Vagina (tissue), 2 donors: ENCODE measurements at regions not wholly inside any gene's neighbourhood (a gene's known extent, or its start where the extent isn't known, plus 50 kb on each side); places are given as distances from the start of the nearest gene placed in this dataset.
"Not testable (repeated sequence)": the region's sequence is repeated elsewhere in the genome, so short reads cannot be mapped to it uniquely, and the experiment has no call there.

ENCODE experiments used
- DNase-seq, 2 donors: peaks; one replicate each; pipeline ENCODE4 v3.0.0-alpha.2; 2017; ENCODE audit errors: extremely low spot score in 2 of 2
- H3K27ac ChIP-seq: fragments of 200-600 bp; sonication (generic); one replicate; pipeline ENCODE4 v1.5.1; 2019
- H3K27me3 ChIP-seq: fragments of 200-600 bp; sonication (generic); one replicate; pipeline ENCODE4 v1.5.1; 2019
- H3K36me3 ChIP-seq, 2 donors: fragments of 200-600 bp; sonication (generic); one replicate each; pipeline ENCODE4 v1.5.1; 2017 to 2019
- H3K4me1 ChIP-seq: fragments of 200-600 bp; sonication (generic); one replicate; pipeline ENCODE4 v1.5.1; 2019
- H3K4me3 ChIP-seq, 2 donors: fragments of 200-600 bp; sonication (generic); 1 replicate in 1 of 2; 2 replicates in 1 of 2; pipeline ENCODE4 v1.5.1; 2016 to 2019
- H3K9me3 ChIP-seq: fragments of 200-600 bp; sonication (generic); one replicate; pipeline ENCODE4 v1.5.1; 2019
- CTCF ChIP-seq, 3 experiments: fragments of 450-650 bp in 2 of 3; fragments of 200-600 bp in 1 of 3; sonication (generic) in 1 of 3; IDR thresholded peaks; one replicate each; pipeline ENCODE4 v1.5.1; 2017 to 2019; ENCODE audit warnings: antibody characterized with exemption in 3 of 3, mild to moderate bottlenecking in 2 of 3, moderate library complexity in 2 of 3
- POLR2A ChIP-seq, 2 donors: fragments of 450-650 bp; IDR thresholded peaks; one replicate each; pipeline ENCODE4 v1.6.1; 2017; ENCODE audit warnings: antibody characterized with exemption in 2 of 2, mild to moderate bottlenecking in 2 of 2, moderate library complexity in 2 of 2
- POLR2AphosphoS5 ChIP-seq, 2 donors: sonication (generic); formaldehyde crosslinking; IDR thresholded peaks; one replicate each; pipeline ENCODE4 v1.9.0; 2017; ENCODE audit warnings: antibody characterized with exemption in 2 of 2, mild to moderate bottlenecking in 2 of 2, low read depth in 1 of 2; ENCODE audit not compliant: insufficient read depth in 1 of 2
- intact Hi-C: fragments of 100-400 bp; cut with DNase I; formaldehyde crosslinking; loops from one replicate; pipeline ENCODE4 v1.15.1; 2023

GRCh38 chr20:19835533-19836222 lies 77.6 kb downstream of the RIN2 start:
- H3K4me1 ChIP-seq = no peaks in the 10 kb centered on the region
- no peak overlapping the region for H3K4me3 ChIP-seq
- no peaks in the 10 kb centered on the region for H3K27me3 ChIP-seq
- no peaks in the 10 kb centered on the region for H3K36me3 ChIP-seq
- TF ChIP-seq POLR2A (IDR thresholded peaks at IDR 0.05) (no peak), CTCF (IDR thresholded peaks at IDR 0.05) (no peak), POLR2AphosphoS5 (IDR thresholded peaks at IDR 0.05; ENCODE audit: insufficient read depth in 1 of 2, low read depth in 1 of 2) (no peak)
- no peak for DNase-seq
- no peaks in the 10 kb centered on the region for H3K9me3 ChIP-seq
- H3K27ac ChIP-seq = no peak overlapping the region
- intact Hi-C loops = no loop called here

DNA sequence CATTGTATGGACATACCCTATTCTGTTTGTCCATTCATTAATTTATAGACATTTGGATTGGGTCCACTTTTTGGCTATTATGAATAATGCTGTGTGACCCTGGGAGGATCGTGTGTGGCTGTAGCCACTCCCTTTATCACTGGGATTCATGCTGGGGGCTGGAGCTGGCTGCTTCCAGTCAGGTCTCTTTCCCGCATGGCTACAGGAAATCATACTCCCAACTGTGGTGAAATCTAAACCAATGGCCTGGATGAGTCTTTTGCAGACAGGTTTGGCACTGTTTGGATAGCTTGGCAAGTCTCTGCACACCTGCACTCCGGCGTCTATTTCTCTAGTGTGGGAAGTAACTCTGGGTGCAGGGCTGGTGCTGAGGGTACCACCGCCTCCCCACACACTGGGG lies 80.4 kb downstream of the RIN2 start:
- TF ChIP-seq CTCF (IDR thresholded peaks at IDR 0.05) (no peak), POLR2A (IDR thresholded peaks at IDR 0.05) (no peak), POLR2AphosphoS5 (IDR thresholded peaks at IDR 0.05; ENCODE audit: insufficient read depth in 1 of 2, low read depth in 1 of 2) (no peak)
- no peaks in the 10 kb centered on the region for H3K9me3 ChIP-seq
- no peak for DNase-seq
- intact Hi-C loops = no loop called here
- no peaks in the 10 kb centered on the region for H3K4me1 ChIP-seq
- no peaks in the 10 kb centered on the region for H3K27me3 ChIP-seq
- H3K4me3 ChIP-seq = no peak overlapping the region
- no peaks in the 10 kb centered on the region for H3K36me3 ChIP-seq
- no peak overlapping the region for H3K27ac ChIP-seq

- Histone ChIP-seq H3K9me3 (no peaks in the 10 kb centered on the region), H3K27me3 (no peaks in the 10 kb centered on the region), H3K27ac (no peak overlapping the region), H3K36me3 (no peaks in the 10 kb centered on the region), H3K4me1 (no peaks in the 10 kb centered on the region), H3K4me3 (no peak overlapping the region)
- intact Hi-C loops = no loop called here
- no peak for DNase-seq
- no peak for TF ChIP-seq POLR2A (IDR thresholded peaks at IDR 0.05)
- no peak for TF ChIP-seq CTCF (IDR thresholded peaks at IDR 0.05)
- TF ChIP-seq POLR2AphosphoS5 (IDR thresholded peaks at IDR 0.05; ENCODE audit: insufficient read depth in 1 of 2, low read depth in 1 of 2) = no peak
Measured at GRCh38 chr20:19839053-19839452, 81.0 kb downstream of the RIN2 start.

- no peak for DNase-seq
- TF ChIP-seq CTCF (IDR thresholded peaks at IDR 0.05) (no peak), POLR2AphosphoS5 (IDR thresholded peaks at IDR 0.05; ENCODE audit: insufficient read depth in 1 of 2, low read depth in 1 of 2) (no peak), POLR2A (IDR thresholded peaks at IDR 0.05) (no peak)
- no peak overlapping the region for H3K27ac ChIP-seq
- intact Hi-C loops = no loop called here
- H3K9me3 ChIP-seq = no peaks in the 10 kb centered on the region
- no peaks in the 10 kb centered on the region for H3K27me3 ChIP-seq
- H3K4me3 ChIP-seq = no peak overlapping the region
- no peaks in the 10 kb centered on the region for H3K4me1 ChIP-seq
- H3K36me3 ChIP-seq = no peaks in the 10 kb centered on the region
Measured at GRCh38 chr20:19840111-19840710, 82.2 kb downstream of the RIN2 start.

- H3K27ac ChIP-seq = no peak overlapping the region
- TF ChIP-seq POLR2AphosphoS5 (IDR thresholded peaks at IDR 0.05; ENCODE audit: insufficient read depth in 1 of 2, low read depth in 1 of 2) = no peak
- no peak for TF ChIP-seq CTCF (IDR thresholded peaks at IDR 0.05)
- no peak for TF ChIP-seq POLR2A (IDR thresholded peaks at IDR 0.05)
- no peaks in the 10 kb centered on the region for H3K4me1 ChIP-seq
- no peak overlapping the region for H3K4me3 ChIP-seq
- intact Hi-C loops = no loop called here
- no peak for DNase-seq
- no peaks in the 10 kb centered on the region for H3K27me3 ChIP-seq
- H3K36me3 ChIP-seq = no peaks in the 10 kb centered on the region
- H3K9me3 ChIP-seq = no peaks in the 10 kb centered on the region
Measured at GRCh38 chr20:19841740-19842139, 83.7 kb downstream of the RIN2 start.

DNA sequence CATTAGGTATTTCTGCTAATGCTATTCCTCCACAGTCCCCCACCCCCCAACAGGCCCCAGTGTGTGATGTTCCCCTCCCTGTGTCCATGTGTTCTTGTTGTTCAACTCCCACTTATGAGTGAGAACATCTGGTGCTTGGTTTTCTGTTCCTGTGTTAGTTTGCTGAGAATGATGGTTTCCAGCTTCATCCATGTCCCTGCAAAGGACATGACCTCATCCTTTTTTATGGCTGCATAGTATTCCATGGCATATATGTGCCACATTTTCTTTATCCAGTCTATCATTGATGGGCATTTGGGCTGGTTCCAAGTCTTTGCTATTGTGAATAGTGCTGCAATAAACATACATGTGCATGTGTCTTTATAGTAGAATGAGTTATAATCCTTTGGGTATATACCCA lies 86.8 kb downstream of the RIN2 start:
- H3K36me3 ChIP-seq, H3K27ac ChIP-seq, intact Hi-C loops, H3K4me3 ChIP-seq, H3K27me3 ChIP-seq, DNase-seq, H3K9me3 ChIP-seq: not testable (repeated sequence)
- H3K4me1 ChIP-seq = peaks cover 12% of the 10 kb centered on the region
